ENCODE measurements at regions not wholly inside any gene's neighbourhood (a gene's known extent, or its start where the extent isn't known, plus 50 kb on each side); places are given as distances from the start of the nearest gene placed in this dataset.

GRCh38 chr14:27612121-27612520 is 1014.3 kb upstream of the NOVA1 start:
- no peak for TF ChIP-seq CTCF (IDR thresholded peaks at IDR 0.05)
- TF ChIP-seq EZH2 (IDR thresholded peaks at IDR 0.05; ENCODE audit: borderline replicate concordance, insufficient read depth, low read depth, low read length, poor library complexity, severe bottlenecking): no peak
